Neural cell (in vitro differentiated cells): ENCODE measurements at regions not wholly inside any gene's neighbourhood (a gene's known extent, or its start where the extent isn't known, plus 50 kb on each side); places are given as distances from the start of the nearest gene placed in this dataset.

Experiments used
- EZH2 ChIP-seq: fragments of 200-600, 300-800 bp; shearing (Covaris generic), sonication (generic); IDR thresholded peaks from 2 replicates; pipeline ENCODE4 v1.6.1; 2014; ENCODE audit warnings: antibody characterized with exemption, low read length, borderline replicate concordance, mild to moderate bottlenecking; ENCODE audit not compliant: insufficient read depth, poor library complexity, severe bottlenecking
- RAD21 ChIP-seq: fragments of 450-650 bp; conservative IDR thresholded peaks from 2 replicates; pipeline ENCODE4 v1.6.1; 2014; ENCODE audit warnings: antibody characterized with exemption, mild to moderate bottlenecking, moderate library complexity
- TF ChIP-seq, protein P1 (sequence below): IDR thresholded peaks from 2 replicates; pipeline ENCODE4 v1.6.1; 2012; ENCODE audit warnings: borderline replicate concordance
- TF ChIP-seq, protein P2 (sequence below): fragments of 450-650 bp; IDR thresholded peaks from 2 replicates; pipeline ENCODE4 v1.5.1; 2014; ENCODE audit warnings: antibody characterized with exemption, mild to moderate bottlenecking, moderate library complexity; ENCODE audit not compliant: poor library complexity, severe bottlenecking

DNA sequence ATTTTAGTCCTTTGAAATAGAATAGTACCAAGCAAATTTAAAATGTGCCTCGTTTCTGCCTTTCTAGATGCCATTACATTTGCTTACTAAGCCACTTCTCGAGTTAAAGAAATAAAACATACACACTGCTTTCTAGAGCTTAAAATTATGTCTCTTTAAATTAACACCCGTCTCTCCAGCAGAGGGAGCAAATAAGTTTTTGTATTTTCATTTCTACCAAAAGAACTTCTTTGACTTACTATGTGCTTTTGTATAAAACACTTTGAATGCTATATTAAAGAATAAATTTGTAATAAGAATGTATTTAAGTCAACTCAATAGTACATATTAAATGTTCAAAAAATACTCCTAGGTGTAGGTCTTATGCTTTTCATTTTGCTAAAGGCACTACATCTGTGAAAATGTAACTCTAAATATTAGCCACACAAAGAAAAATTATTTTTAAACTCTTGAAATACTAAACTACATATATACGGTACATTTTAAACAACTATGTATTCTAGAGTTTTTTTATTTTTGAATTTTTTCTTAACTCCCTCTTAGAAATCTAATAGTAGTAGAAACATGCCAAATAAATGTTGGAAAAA is 269.3 kb upstream of the MIR17HG start:
- TF ChIP-seq, protein P1, sequence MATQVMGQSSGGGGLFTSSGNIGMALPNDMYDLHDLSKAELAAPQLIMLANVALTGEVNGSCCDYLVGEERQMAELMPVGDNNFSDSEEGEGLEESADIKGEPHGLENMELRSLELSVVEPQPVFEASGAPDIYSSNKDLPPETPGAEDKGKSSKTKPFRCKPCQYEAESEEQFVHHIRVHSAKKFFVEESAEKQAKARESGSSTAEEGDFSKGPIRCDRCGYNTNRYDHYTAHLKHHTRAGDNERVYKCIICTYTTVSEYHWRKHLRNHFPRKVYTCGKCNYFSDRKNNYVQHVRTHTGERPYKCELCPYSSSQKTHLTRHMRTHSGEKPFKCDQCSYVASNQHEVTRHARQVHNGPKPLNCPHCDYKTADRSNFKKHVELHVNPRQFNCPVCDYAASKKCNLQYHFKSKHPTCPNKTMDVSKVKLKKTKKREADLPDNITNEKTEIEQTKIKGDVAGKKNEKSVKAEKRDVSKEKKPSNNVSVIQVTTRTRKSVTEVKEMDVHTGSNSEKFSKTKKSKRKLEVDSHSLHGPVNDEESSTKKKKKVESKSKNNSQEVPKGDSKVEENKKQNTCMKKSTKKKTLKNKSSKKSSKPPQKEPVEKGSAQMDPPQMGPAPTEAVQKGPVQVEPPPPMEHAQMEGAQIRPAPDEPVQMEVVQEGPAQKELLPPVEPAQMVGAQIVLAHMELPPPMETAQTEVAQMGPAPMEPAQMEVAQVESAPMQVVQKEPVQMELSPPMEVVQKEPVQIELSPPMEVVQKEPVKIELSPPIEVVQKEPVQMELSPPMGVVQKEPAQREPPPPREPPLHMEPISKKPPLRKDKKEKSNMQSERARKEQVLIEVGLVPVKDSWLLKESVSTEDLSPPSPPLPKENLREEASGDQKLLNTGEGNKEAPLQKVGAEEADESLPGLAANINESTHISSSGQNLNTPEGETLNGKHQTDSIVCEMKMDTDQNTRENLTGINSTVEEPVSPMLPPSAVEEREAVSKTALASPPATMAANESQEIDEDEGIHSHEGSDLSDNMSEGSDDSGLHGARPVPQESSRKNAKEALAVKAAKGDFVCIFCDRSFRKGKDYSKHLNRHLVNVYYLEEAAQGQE: no peak
- TF ChIP-seq EZH2 (no peak), RAD21 (no peak)
- TF ChIP-seq, protein P2, sequence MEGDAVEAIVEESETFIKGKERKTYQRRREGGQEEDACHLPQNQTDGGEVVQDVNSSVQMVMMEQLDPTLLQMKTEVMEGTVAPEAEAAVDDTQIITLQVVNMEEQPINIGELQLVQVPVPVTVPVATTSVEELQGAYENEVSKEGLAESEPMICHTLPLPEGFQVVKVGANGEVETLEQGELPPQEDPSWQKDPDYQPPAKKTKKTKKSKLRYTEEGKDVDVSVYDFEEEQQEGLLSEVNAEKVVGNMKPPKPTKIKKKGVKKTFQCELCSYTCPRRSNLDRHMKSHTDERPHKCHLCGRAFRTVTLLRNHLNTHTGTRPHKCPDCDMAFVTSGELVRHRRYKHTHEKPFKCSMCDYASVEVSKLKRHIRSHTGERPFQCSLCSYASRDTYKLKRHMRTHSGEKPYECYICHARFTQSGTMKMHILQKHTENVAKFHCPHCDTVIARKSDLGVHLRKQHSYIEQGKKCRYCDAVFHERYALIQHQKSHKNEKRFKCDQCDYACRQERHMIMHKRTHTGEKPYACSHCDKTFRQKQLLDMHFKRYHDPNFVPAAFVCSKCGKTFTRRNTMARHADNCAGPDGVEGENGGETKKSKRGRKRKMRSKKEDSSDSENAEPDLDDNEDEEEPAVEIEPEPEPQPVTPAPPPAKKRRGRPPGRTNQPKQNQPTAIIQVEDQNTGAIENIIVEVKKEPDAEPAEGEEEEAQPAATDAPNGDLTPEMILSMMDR: peak; percentile 32
